Endothelial cell of umbilical vein (primary cell): ENCODE measurements at regions not wholly inside any gene's neighbourhood (a gene's known extent, or its start where the extent isn't known, plus 50 kb on each side); places are given as distances from the start of the nearest gene placed in this dataset.

Experiments
- BruUV-seq: library from RNA; stranded (reverse); fragments of 400-500 nt; replicated peaks from 2 replicates; lab custom pipeline; 2021; lab: Mats Ljungman, UMichigan
- CTCF ChIA-PET: fragments of 300-600, 350-600 bp; sonication (Branson Sonifier 250); formaldehyde crosslinking; loops from one replicate; lab custom pipeline; 2021; ENCODE audit warnings: antibody characterized with exemption, inconsistent platforms; lab: Charles Lee
- POLR2A ChIA-PET: fragments of 300-600, 350-600 bp; sonication (Branson Sonifier 250); formaldehyde crosslinking; loops from one replicate; lab custom pipeline; 2021; ENCODE audit warnings: antibody characterized with exemption, inconsistent platforms; lab: Charles Lee
- DNase-seq: peaks from one replicate; pipeline ENCODE4 v3.0.0-alpha.2; 2011; ENCODE audit warnings: low read depth, low spot score
- FAIRE-seq: peaks from 2 replicates; lab custom pipeline; 2011; peaks lifted over from hg19 to GRCh38; lab: Jason Lieb, UNC
- H2AFZ ChIP-seq: 2 replicates; pipeline ENCODE4 v1.6.0; 2012; ENCODE audit warnings: low read depth, low read length, control low read depth, inconsistent platforms
- H3K27ac ChIP-seq: 2 replicates; pipeline ENCODE4 v1.5.1; 2011; ENCODE audit warnings: low read depth, mild to moderate bottlenecking, control low read depth, low read length, moderate library complexity; ENCODE audit not compliant: insufficient read depth
- H3K27me3 ChIP-seq, 2 experiments: 2 replicates each; pipeline versions ENCODE4 v1.6.0 to v1.6.1; 2011; ENCODE audit warnings: low read length in 2 of 2, mixed read lengths in 1 of 2; ENCODE audit not compliant: control insufficient read depth in 2 of 2, insufficient read depth in 2 of 2
- H3K36me3 ChIP-seq, 2 experiments: 2 replicates in 1 of 2; 3 replicates in 1 of 2; pipeline ENCODE4 v1.5.1; 2011; ENCODE audit warnings: low read length in 2 of 2, mild to moderate bottlenecking in 1 of 2, moderate library complexity in 1 of 2; ENCODE audit not compliant: control insufficient read depth in 2 of 2, insufficient read depth in 2 of 2; ENCODE audit errors: extremely low read depth in 1 of 2
- H3K4me1 ChIP-seq: 3 replicates; pipeline ENCODE4 v1.5.1; 2011; ENCODE audit warnings: mild to moderate bottlenecking, low read length; ENCODE audit not compliant: control insufficient read depth, insufficient read depth; ENCODE audit errors: extremely low read depth
- H3K4me2 ChIP-seq: 2 replicates; pipeline ENCODE4 v1.6.1; 2011; ENCODE audit warnings: low read length, control low read depth, mixed read lengths; ENCODE audit not compliant: insufficient read depth
- H3K4me3 ChIP-seq, 3 experiments: fragments of 200-600 bp in 1 of 3; sonication (generic), shearing (Covaris generic) in 1 of 3; replicated peaks in 1 of 3; 2 replicates each; pipeline ENCODE4 v1.5.1; 2011 to 2016; ENCODE audit warnings: control low read depth in 3 of 3, low read length in 3 of 3, mild to moderate bottlenecking in 2 of 3, inconsistent platforms in 1 of 3, low read depth in 1 of 3, moderate library complexity in 1 of 3; ENCODE audit not compliant: insufficient read depth in 1 of 3
- H3K79me2 ChIP-seq: 2 replicates; pipeline ENCODE4 v1.6.0; 2012; ENCODE audit warnings: low read length, inconsistent platforms; ENCODE audit not compliant: control insufficient read depth, insufficient read depth
- H3K9ac ChIP-seq: replicated peaks from 2 replicates; pipeline ENCODE3; 2011; ENCODE audit warnings: low read length, control low read depth; ENCODE audit not compliant: insufficient read depth; ENCODE audit errors: extremely low read depth
- H3K9me1 ChIP-seq: replicated peaks from 3 replicates; pipeline ENCODE4 v1.6.0; 2011; ENCODE audit warnings: mild to moderate bottlenecking, low read length; ENCODE audit not compliant: control insufficient read depth, insufficient read depth; ENCODE audit errors: extremely low read depth
- H3K9me3 ChIP-seq: replicated peaks from 2 replicates; pipeline ENCODE4 v1.5.1; 2012; ENCODE audit warnings: low read length, inconsistent platforms; ENCODE audit not compliant: control insufficient read depth, insufficient read depth
- H4K20me1 ChIP-seq: replicated peaks from 2 replicates; pipeline ENCODE3; 2011; ENCODE audit warnings: mild to moderate bottlenecking, low read length; ENCODE audit not compliant: control insufficient read depth, insufficient read depth; ENCODE audit errors: extremely low read depth
- CTCF ChIP-seq, 2 donors: IDR thresholded peaks; 1 replicate in 1 of 2; 2 replicates in 1 of 2; pipeline ENCODE4 v1.5.1; 2011; ENCODE audit warnings: low read length in 2 of 2, mild to moderate bottlenecking in 2 of 2, moderate library complexity in 2 of 2, control low read depth in 1 of 2, inconsistent platforms in 1 of 2, low read depth in 1 of 2; ENCODE audit not compliant: insufficient read depth in 1 of 2; ENCODE audit errors: extremely low read depth in 1 of 2
- EZH2 ChIP-seq: IDR thresholded peaks from 2 replicates; pipeline ENCODE4 v1.6.1; 2012; ENCODE audit warnings: borderline replicate concordance, low read depth, mild to moderate bottlenecking, moderate library complexity, low read length, inconsistent platforms; ENCODE audit not compliant: severe bottlenecking
- FOS ChIP-seq: IDR thresholded peaks from 2 replicates; pipeline ENCODE4 v1.6.1; 2011; ENCODE audit warnings: mild to moderate bottlenecking, low read length, moderate library complexity, borderline replicate concordance; ENCODE audit not compliant: insufficient read depth
- GATA2 ChIP-seq: IDR thresholded peaks from 2 replicates; pipeline ENCODE4 v1.7.0; 2011; ENCODE audit warnings: low read depth, mild to moderate bottlenecking, moderate library complexity, mixed read lengths, low read length; ENCODE audit not compliant: insufficient read length, insufficient read depth
- JUN ChIP-seq: IDR thresholded peaks from 2 replicates; pipeline ENCODE4 v1.6.1; 2011; ENCODE audit warnings: borderline replicate concordance, low read depth; ENCODE audit not compliant: insufficient read length, insufficient read depth
- MAX ChIP-seq: IDR thresholded peaks from 2 replicates; pipeline ENCODE4 v1.6.1; 2011; ENCODE audit not compliant: insufficient read depth, insufficient read length
- MYC ChIP-seq: IDR thresholded peaks from one replicate; pipeline ENCODE4 v1.6.1; 2011; ENCODE audit warnings: mild to moderate bottlenecking, low read depth, low read length
- POLR2A ChIP-seq: IDR thresholded peaks from 2 replicates; pipeline ENCODE4 v1.6.1; 2012; ENCODE audit warnings: low read depth, mild to moderate bottlenecking, control low read depth, low read length
- POLR2AphosphoS5 ChIP-seq: IDR thresholded peaks from 2 replicates; pipeline ENCODE4 v1.6.1; 2012; ENCODE audit warnings: low read depth, mild to moderate bottlenecking, control low read depth, low read length, moderate library complexity; ENCODE audit not compliant: insufficient read depth
- dilution Hi-C: fragments of 300-500 bp; cut with MboI; formaldehyde crosslinking; loops from one replicate; pipeline ENCODE4 v1.15.0; 2019; ENCODE audit warnings: low sequenced_read_pairs; ENCODE audit not compliant: extremely low pct_ligation_motif_present
- intact Hi-C: fragments of 100-400 bp; cut with micrococcal nuclease; formaldehyde crosslinking; loops from one replicate; pipeline ENCODE4 v1.10.0; 2022

GRCh38 chr4:11599064-11599463 lies 170.4 kb upstream of the HS3ST1 start:
- DNase-seq (no peak), FAIRE-seq (no peak)
- H3K27ac ChIP-seq, result no peak overlapping the region
- no peaks in the 10 kb centered on the region for H4K20me1 ChIP-seq
- POLR2A ChIA-PET, result no interaction called here
- TF ChIP-seq GATA2 (no peak), POLR2AphosphoS5 (no peak), MAX (no peak), JUN (no peak), MYC (no peak), FOS (no peak), CTCF (IDR thresholded peaks at IDR 0.05; ENCODE audit: extremely low read depth in 1 of 2, insufficient read depth in 1 of 2, low read depth in 1 of 2, low read length in 2 of 2) (no peak), EZH2 (no peak), POLR2A (no peak)
- CTCF ChIA-PET, result no interaction called here
- H3K4me1 ChIP-seq, result no peaks in the 10 kb centered on the region
- no peaks in the 10 kb centered on the region for H3K9me1 ChIP-seq
- no peak overlapping the region for H3K9ac ChIP-seq
- H3K4me2 ChIP-seq, result no peak overlapping the region
- no peaks in the 10 kb centered on the region for H3K79me2 ChIP-seq
- dilution Hi-C loops, result no loop called here
- no peaks in the 10 kb centered on the region for H3K27me3 ChIP-seq
- intact Hi-C loops, result no loop called here
- H3K4me3 ChIP-seq, result no peak overlapping the region
- H3K9me3 ChIP-seq, result no peaks in the 10 kb centered on the region
- H3K36me3 ChIP-seq, result no peaks in the 10 kb centered on the region
- BruUV-seq, result no TSS peak
- H2AFZ ChIP-seq, result no peak overlapping the region
